ENCODE measurements at regions not wholly inside any gene's neighbourhood (a gene's known extent, or its start where the extent isn't known, plus 50 kb on each side); places are given as distances from the start of the nearest gene placed in this dataset.

DNA sequence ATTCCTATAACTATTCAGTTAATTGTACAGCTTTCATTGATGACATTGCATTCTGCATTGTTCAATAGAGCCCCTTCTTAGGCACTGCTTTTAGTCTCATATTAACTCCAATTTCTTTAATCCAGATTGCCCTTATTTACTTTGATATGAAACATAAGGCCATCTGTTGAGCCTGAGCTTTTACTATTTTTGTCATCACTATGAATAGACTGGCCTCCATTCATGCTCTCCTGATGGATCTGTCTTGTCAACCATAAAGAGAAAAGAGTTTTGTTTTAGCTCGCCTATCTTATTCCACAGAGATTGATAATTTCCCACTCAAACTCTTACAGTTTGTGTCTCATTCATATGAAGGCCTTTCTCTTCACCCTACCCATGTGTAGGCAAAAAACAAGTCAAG is 159.2 kb upstream of the DTNA start:
- FAIRE-seq (no peak), DNase-seq (ENCODE audit: low read depth, low spot score) (no peak), ATAC-seq (no peak)
- BruUV-seq (replicated peaks): no TSS peak
- Histone ChIP-seq H2AFZ (ENCODE audit: control insufficient read depth, low read depth, low read length) (no peak overlapping the region), H3K79me2 (ENCODE audit: control insufficient read depth, insufficient read depth, low read length) (no peaks in the 10 kb centered on the region), H3K4me2 (ENCODE audit: control insufficient read depth, insufficient read depth) (no peak overlapping the region), H3K27ac (ENCODE audit: control insufficient read depth, insufficient read depth) (no peak overlapping the region), H3K36me3 (ENCODE audit: control insufficient read depth in 2 of 2, insufficient read depth in 2 of 2, low read length in 1 of 2) (no peaks in the 10 kb centered on the region), H4K20me1 (ENCODE audit: control insufficient read depth, insufficient read depth) (no peaks in the 10 kb centered on the region), H3K9ac (ENCODE audit: control insufficient read depth, insufficient read depth, low read length) (no peak overlapping the region), H3K9me3 (replicated peaks; ENCODE audit: control insufficient read depth, insufficient read depth, low read length) (no peaks in the 10 kb centered on the region), H3K4me3 (no peak overlapping the region), H3K27me3 (replicated peaks in 1 of 2; ENCODE audit: control insufficient read depth in 2 of 2, insufficient read depth in 2 of 2, low read length in 1 of 2) (no peaks in the 10 kb centered on the region), H3K4me1 (ENCODE audit: control insufficient read depth, insufficient read depth, low read length) (no peaks in the 10 kb centered on the region)
- no peak for TF ChIP-seq RELA (IDR thresholded peaks at IDR 0.05; ENCODE audit: borderline replicate concordance, partially characterized antibody)
- no peak for TF ChIP-seq NBN (IDR thresholded peaks at IDR 0.05)
- TF ChIP-seq EGR1 (IDR thresholded peaks at IDR 0.05; ENCODE audit: borderline replicate concordance in 1 of 2, low read depth in 2 of 2, low read length in 2 of 2): no peak
- TF ChIP-seq, protein P1, sequence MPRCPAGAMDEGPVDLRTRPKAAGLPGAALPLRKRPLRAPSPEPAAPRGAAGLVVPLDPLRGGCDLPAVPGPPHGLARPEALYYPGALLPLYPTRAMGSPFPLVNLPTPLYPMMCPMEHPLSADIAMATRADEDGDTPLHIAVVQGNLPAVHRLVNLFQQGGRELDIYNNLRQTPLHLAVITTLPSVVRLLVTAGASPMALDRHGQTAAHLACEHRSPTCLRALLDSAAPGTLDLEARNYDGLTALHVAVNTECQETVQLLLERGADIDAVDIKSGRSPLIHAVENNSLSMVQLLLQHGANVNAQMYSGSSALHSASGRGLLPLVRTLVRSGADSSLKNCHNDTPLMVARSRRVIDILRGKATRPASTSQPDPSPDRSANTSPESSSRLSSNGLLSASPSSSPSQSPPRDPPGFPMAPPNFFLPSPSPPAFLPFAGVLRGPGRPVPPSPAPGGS (IDR thresholded peaks at IDR 0.05; ENCODE audit: borderline replicate concordance, insufficient read depth, low read depth, low read length, poor library complexity, severe bottlenecking): no peak
- TF ChIP-seq YY1 (IDR thresholded peaks at IDR 0.05; ENCODE audit: low read depth, low read length): no peak
- no peak for TF ChIP-seq JUND (IDR thresholded peaks at IDR 0.05; ENCODE audit: low read depth, low read length)
- TF ChIP-seq RFX5 (IDR thresholded peaks at IDR 0.05; ENCODE audit: low read depth, low read length): no peak
- TF ChIP-seq, protein P2, sequence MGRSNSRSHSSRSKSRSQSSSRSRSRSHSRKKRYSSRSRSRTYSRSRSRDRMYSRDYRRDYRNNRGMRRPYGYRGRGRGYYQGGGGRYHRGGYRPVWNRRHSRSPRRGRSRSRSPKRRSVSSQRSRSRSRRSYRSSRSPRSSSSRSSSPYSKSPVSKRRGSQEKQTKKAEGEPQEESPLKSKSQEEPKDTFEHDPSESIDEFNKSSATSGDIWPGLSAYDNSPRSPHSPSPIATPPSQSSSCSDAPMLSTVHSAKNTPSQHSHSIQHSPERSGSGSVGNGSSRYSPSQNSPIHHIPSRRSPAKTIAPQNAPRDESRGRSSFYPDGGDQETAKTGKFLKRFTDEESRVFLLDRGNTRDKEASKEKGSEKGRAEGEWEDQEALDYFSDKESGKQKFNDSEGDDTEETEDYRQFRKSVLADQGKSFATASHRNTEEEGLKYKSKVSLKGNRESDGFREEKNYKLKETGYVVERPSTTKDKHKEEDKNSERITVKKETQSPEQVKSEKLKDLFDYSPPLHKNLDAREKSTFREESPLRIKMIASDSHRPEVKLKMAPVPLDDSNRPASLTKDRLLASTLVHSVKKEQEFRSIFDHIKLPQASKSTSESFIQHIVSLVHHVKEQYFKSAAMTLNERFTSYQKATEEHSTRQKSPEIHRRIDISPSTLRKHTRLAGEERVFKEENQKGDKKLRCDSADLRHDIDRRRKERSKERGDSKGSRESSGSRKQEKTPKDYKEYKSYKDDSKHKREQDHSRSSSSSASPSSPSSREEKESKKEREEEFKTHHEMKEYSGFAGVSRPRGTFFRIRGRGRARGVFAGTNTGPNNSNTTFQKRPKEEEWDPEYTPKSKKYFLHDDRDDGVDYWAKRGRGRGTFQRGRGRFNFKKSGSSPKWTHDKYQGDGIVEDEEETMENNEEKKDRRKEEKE (IDR thresholded peaks at IDR 0.05): no peak
- no peak for TF ChIP-seq SIX5 (IDR thresholded peaks at IDR 0.05; ENCODE audit: low read depth, low read length, severe bottlenecking)
- no peak for TF ChIP-seq HCFC1 (IDR thresholded peaks at IDR 0.05; ENCODE audit: low read length)
- TF ChIP-seq, protein P3, sequence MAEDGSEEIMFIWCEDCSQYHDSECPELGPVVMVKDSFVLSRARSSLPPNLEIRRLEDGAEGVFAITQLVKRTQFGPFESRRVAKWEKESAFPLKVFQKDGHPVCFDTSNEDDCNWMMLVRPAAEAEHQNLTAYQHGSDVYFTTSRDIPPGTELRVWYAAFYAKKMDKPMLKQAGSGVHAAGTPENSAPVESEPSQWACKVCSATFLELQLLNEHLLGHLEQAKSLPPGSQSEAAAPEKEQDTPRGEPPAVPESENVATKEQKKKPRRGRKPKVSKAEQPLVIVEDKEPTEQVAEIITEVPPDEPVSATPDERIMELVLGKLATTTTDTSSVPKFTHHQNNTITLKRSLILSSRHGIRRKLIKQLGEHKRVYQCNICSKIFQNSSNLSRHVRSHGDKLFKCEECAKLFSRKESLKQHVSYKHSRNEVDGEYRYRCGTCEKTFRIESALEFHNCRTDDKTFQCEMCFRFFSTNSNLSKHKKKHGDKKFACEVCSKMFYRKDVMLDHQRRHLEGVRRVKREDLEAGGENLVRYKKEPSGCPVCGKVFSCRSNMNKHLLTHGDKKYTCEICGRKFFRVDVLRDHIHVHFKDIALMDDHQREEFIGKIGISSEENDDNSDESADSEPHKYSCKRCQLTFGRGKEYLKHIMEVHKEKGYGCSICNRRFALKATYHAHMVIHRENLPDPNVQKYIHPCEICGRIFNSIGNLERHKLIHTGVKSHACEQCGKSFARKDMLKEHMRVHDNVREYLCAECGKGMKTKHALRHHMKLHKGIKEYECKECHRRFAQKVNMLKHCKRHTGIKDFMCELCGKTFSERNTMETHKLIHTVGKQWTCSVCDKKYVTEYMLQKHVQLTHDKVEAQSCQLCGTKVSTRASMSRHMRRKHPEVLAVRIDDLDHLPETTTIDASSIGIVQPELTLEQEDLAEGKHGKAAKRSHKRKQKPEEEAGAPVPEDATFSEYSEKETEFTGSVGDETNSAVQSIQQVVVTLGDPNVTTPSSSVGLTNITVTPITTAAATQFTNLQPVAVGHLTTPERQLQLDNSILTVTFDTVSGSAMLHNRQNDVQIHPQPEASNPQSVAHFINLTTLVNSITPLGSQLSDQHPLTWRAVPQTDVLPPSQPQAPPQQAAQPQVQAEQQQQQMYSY (CRISPR knock-in tag; IDR thresholded peaks at IDR 0.05): no peak
- 48% methylated on average over 1 of the region's 1 CpG for WGBS (ENCODE audit: insufficient coverage, insufficient replicate concordance, low lambda C conversion rate, missing lambda C conversion rate)
- ChIA-PET RAD21 (ENCODE audit: unreplicated experiment) (no interaction called here), CTCF (interaction anchor here (0.6 kb wide), 1 partner anchor 106 kb away, joined by 3 read pairs; no protein-coding TSS in a partner anchor), POLR2A (no interaction called here), SMC1A (ENCODE audit: uncharacterized antibody, unreplicated experiment) (interaction anchor here (1.0 kb wide), 1 partner anchor 9 kb away, joined by 3 read pairs; no protein-coding TSS in a partner anchor)
- intact Hi-C loops (cut with micrococcal nuclease; ENCODE audit: unreplicated experiment) (no loop called here), in situ Hi-C loops (cut with MboI) (no loop called here)

Measured in GM12878 (cell line).